Muscle layer of colon (tissue), 2 donors: ENCODE measurements at regions not wholly inside any gene's neighbourhood (a gene's known extent, or its start where the extent isn't known, plus 50 kb on each side); places are given as distances from the start of the nearest gene placed in this dataset.

Experiments used
- H3K27ac ChIP-seq: one replicate; pipeline ENCODE4 v1.7.0; 2013; ENCODE audit warnings: low read depth, mild to moderate bottlenecking, low read length, moderate library complexity
- H3K27me3 ChIP-seq, 2 donors: one replicate each; pipeline ENCODE4 v1.7.0; 2013; ENCODE audit warnings: low read length in 2 of 2, mild to moderate bottlenecking in 2 of 2; ENCODE audit not compliant: insufficient read depth in 2 of 2, control insufficient read depth in 1 of 2
- H3K36me3 ChIP-seq: one replicate; pipeline ENCODE4 v1.7.0; 2013; ENCODE audit warnings: mild to moderate bottlenecking, low read length; ENCODE audit not compliant: insufficient read depth
- H3K4me1 ChIP-seq: one replicate; pipeline ENCODE4 v1.7.0; 2013; ENCODE audit warnings: mild to moderate bottlenecking, low read length; ENCODE audit not compliant: insufficient read depth
- H3K4me3 ChIP-seq, 2 donors: one replicate each; pipeline ENCODE4 v1.7.0; 2013; ENCODE audit warnings: low read length in 2 of 2, low read depth in 1 of 2, mild to moderate bottlenecking in 1 of 2, moderate library complexity in 1 of 2
- H3K9ac ChIP-seq: one replicate; pipeline ENCODE4 v1.7.0; 2013; ENCODE audit warnings: low read length
- H3K9me3 ChIP-seq: one replicate; pipeline ENCODE4 v1.7.0; 2013; ENCODE audit warnings: mild to moderate bottlenecking, low read length
- donor health status: abdominal sarcoma.
- donor health status: Adenocarcinoma of cecum.

DNA sequence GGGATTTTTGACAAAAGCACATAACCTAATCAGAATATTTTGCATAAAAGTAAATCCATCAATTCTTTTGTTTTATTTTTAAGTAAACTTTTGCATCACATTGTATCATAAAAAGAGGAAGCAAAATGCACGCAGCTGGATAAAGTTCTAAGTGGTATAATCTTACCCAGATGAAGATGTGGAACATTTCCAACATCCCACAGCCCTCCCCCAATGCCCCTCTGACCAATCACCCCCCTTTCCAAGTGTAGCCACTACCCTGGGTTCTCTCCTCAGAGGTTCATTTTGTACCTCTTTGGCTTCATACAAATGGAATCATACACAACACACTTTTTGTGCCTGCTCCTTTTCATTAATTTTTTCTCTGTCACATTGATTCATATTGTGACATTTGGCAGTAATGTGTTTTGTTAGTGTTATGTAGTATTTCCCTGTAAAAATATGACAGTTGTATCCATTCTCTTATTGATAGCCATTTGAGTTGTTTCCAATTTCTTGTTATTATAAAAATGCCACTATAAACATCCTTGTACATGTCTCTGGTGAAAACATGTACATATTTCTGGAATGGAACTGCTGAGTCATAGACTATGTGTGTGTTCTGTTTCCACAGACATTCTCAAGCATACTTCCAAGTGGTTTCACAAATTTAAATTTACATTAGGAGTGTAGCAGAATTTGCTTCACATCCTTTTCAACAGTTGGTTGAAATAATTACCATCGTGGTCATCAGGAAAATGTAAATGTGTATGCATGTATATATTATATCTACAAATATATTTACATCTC, 92.9 kb upstream of the SYNDIG1 start:
- no peaks in the 10 kb centered on the region for H3K27me3 ChIP-seq
- H3K4me3 ChIP-seq: no peak overlapping the region
- H3K9ac ChIP-seq: no peak overlapping the region
- H3K4me1 ChIP-seq: peaks cover 16% of the 10 kb centered on the region
- H3K9me3 ChIP-seq: no peaks in the 10 kb centered on the region
- H3K27ac ChIP-seq: no peak overlapping the region
- no peaks in the 10 kb centered on the region for H3K36me3 ChIP-seq

DNA sequence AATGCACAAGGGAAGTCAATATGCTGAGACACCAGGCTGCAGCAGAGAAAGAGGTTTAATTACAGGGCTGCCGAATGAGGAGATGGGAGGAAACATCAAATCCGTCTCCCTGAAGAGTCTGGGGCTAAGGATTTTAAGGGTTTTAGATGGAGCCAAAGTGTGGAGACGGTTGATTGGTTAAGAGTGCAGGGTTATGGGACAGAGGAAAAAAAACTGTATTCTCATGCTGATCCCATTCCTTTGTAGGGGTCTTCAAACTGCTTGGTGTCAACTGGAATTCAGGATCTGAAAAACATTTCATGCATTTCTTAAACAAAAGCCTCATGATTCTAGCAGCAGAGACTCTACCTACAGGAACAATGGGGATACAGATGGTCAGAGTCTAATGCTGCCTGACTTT, 96.1 kb upstream of the SYNDIG1 start:
- no peak overlapping the region for H3K4me3 ChIP-seq
- no peak overlapping the region for H3K9ac ChIP-seq
- no peaks in the 10 kb centered on the region for H3K9me3 ChIP-seq
- no peak overlapping the region for H3K27ac ChIP-seq
- peaks cover 5% of the 10 kb centered on the region for H3K4me1 ChIP-seq
- no peaks in the 10 kb centered on the region for H3K27me3 ChIP-seq
- no peaks in the 10 kb centered on the region for H3K36me3 ChIP-seq

DNA sequence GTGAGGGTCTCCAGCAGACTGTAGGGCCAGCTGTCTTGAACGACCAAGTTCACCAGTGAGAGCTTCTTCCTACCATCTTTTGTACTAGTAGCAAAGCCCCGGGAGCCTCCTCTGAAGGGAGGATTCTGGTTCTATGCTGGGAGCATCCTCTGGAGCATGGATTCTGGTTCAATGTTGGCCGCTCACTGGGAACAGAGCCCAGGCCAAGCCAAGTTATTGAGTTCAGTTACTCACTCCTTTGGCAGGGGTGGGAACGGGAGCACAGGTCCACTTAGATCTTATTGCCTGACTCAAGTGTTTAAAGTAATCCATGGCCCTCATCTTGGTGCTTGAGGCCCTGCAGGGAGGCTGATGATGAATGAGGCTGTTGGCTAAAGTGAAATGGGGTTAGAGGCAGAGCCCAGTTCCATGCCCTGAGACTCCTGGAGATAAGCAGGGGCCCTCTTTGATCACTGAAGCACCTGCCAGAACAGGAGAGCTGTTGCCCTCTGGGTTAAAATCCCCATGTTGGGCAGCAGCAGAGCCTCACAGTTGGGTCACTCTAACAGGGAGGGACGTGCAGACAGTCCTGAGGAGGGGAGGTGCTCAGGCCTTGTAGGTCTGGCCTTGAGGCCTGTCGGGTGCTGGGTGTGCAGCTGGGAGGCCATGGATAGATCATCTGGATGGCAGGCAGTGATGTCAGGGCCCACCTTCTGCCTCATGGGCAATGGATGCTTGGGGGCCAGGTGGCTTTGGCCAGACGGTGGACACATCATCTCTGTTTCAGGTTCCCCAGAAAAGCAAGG, 98.3 kb upstream of the SYNDIG1 start:
- no peak overlapping the region for H3K4me3 ChIP-seq
- no peak overlapping the region for H3K27ac ChIP-seq
- no peaks in the 10 kb centered on the region for H3K9me3 ChIP-seq
- no peaks in the 10 kb centered on the region for H3K4me1 ChIP-seq
- no peaks in the 10 kb centered on the region for H3K27me3 ChIP-seq
- H3K9ac ChIP-seq: no peak overlapping the region
- H3K36me3 ChIP-seq: no peaks in the 10 kb centered on the region

DNA sequence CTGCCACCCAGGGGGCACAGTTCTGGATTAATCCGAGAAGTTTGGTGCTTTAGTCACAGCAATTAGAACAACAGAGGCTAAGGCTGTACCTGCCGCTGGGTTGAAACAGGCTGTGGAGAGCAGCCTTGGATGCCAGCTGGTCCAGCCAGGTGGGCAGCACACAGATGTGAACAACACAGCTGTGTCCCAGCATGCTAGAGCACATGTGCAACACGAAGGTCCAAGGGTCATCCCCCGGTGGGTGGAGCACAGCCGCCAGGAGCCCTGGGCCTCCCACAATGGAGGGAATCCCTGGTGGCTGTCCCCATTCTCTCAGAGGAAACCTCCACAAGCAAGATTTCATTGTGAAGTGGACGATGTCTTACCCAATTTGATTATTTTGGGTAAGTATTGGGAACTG, 99.2 kb upstream of the SYNDIG1 start:
- Histone ChIP-seq H3K4me3 (no peak overlapping the region), H3K36me3 (no peaks in the 10 kb centered on the region), H3K9ac (no peak overlapping the region), H3K4me1 (no peaks in the 10 kb centered on the region), H3K27ac (no peak overlapping the region), H3K9me3 (no peaks in the 10 kb centered on the region), H3K27me3 (no peaks in the 10 kb centered on the region)

DNA sequence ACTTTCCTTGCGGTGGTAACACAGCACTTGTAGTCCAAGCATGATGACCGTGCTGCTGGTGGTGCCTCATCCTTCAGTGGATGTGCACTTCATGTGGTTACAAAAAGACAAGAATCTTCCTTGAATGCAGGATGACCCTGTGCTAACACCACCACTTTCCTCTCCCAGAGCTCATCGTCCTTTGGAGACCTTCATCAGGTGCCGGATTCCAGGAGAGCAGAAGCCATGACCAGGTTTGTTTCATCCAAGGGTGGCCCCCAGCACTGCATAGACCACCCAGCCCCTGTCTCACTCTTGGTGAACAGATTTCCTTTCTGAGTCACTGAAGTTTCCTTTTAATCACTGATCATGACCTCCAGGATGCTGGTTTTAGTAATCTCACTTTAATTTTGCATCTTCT, 101.2 kb upstream of the SYNDIG1 start:
- H3K36me3 ChIP-seq: no peaks in the 10 kb centered on the region
- no peaks in the 10 kb centered on the region for H3K4me1 ChIP-seq
- no peaks in the 10 kb centered on the region for H3K9me3 ChIP-seq
- H3K27me3 ChIP-seq: no peaks in the 10 kb centered on the region
- no peak overlapping the region for H3K9ac ChIP-seq
- no peak overlapping the region for H3K4me3 ChIP-seq
- H3K27ac ChIP-seq: no peak overlapping the region

DNA sequence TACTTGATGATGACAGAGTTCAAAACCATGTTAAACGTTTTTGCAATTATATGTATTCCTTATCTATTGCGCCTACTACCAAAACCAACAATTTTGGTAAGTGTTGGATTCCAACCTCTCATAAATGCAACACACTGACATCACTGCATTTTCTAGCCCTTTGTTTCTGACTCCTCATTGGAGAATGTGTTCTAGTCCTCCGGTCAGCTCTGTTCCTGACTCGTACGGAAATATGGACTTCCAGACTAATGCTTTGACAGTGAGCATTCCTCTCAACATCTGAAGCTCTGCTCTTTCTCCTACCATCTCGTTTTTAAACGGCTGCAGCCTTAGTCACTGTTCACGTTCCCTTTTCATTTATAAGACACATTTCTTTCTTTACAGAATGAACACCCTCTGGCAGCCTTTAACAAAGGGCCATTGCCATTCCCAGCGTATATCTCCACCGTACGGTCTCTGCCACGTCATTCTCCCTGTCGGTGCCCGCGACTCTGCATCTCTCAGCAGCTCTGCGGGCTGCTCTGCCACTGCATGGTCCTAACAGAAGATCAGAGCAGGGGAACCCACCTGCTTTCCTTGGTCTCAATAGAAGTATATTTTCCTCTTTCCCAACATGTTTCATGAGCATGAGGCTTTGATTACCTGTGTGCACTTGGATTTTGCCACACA, 103.0 kb upstream of the SYNDIG1 start:
- Histone ChIP-seq H3K4me1 (no peaks in the 10 kb centered on the region), H3K4me3 (no peak overlapping the region), H3K27ac (no peak overlapping the region), H3K36me3 (no peaks in the 10 kb centered on the region), H3K9ac (no peak overlapping the region), H3K9me3 (peaks cover 3% of the 10 kb centered on the region), H3K27me3 (no peaks in the 10 kb centered on the region)

DNA sequence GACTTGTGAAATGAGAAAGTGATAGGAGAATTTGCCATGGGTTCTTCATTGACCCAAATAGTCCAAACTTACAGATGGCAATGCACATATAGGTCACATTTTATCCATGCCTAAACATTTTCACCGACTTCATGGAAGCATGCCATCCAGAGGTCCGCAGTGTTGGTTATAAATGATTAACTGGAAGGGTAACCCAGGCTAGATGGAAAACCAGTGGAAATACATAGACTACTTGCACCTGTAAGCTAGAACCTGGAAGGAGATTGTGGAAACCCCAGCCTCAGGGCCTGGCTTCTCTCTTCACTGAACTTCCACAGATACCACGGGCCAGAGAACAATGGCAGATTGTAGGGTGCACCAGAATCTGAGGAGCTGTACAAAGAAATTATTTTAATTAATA, 103.8 kb upstream of the SYNDIG1 start:
- no peaks in the 10 kb centered on the region for H3K27me3 ChIP-seq
- H3K36me3 ChIP-seq: no peaks in the 10 kb centered on the region
- H3K4me1 ChIP-seq: no peaks in the 10 kb centered on the region
- H3K27ac ChIP-seq: no peak overlapping the region
- no peak overlapping the region for H3K4me3 ChIP-seq
- H3K9me3 ChIP-seq: peaks cover 3% of the 10 kb centered on the region
- no peak overlapping the region for H3K9ac ChIP-seq

DNA sequence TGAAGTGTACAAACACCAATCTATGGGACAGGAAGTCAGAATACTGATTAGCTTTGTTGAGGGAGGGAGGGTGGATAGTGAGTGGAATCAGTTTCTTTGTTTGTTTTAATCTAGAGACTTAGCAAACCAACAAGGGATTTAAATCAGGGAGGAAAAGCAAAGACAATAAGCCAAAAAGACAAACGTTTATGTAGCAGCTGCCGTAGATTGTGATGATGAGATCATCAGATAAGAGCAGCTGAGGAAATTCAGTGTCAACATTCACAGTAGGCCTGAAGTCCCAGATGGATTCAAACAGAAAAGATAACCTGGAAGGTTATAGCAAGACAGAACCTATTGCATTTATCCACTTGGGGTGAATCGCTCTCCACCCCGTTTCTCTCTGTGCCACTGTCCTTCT, 104.9 kb upstream of the SYNDIG1 start:
- Histone ChIP-seq H3K9me3 (peaks cover 3% of the 10 kb centered on the region), H3K27ac (no peak overlapping the region), H3K4me3 (no peak overlapping the region), H3K9ac (no peak overlapping the region), H3K36me3 (no peaks in the 10 kb centered on the region), H3K4me1 (no peaks in the 10 kb centered on the region), H3K27me3 (no peaks in the 10 kb centered on the region)

DNA sequence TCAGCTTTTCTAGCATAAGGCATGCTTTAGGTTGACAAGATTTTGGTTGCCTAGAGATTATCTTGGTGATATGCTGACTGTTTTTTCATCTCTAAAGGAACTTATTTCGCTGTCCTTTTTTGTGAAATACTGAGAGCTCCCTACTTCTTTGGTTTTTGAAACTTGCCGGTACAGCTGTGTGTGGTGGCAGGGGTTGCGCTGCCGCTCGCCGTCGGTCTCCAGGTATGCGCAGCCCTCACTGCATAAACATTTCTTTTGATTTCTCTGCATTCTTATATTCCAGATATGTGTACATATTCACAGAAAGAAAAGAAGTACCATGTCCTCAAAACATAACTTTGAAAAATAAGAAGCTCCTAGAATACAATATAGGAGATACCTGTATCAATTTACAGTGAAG, 106.4 kb upstream of the SYNDIG1 start:
- Histone ChIP-seq H3K9ac (no peak overlapping the region), H3K4me3 (no peak overlapping the region), H3K36me3 (no peaks in the 10 kb centered on the region), H3K9me3 (peaks cover 3% of the 10 kb centered on the region), H3K27ac (no peak overlapping the region), H3K4me1 (no peaks in the 10 kb centered on the region), H3K27me3 (no peaks in the 10 kb centered on the region)

DNA sequence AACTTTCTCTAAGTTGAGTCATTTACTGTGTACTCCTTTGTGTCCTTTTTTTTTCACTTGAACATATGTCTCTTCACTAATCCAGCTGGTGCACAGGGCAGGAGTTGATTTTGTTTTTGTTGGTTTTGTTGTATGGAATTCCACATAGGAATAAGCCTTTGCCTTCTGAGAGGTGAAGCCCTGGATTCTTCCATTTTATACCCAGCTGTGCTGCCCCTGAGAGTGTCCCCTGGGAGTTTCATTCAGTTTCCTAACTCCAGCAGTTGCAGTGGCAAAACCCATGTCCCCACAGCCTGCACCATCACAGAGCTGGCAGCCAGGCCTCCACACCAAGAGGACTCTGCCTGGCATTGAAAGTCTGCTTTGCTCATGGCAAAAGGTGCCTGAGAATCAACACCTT, 107.3 kb upstream of the SYNDIG1 start:
- Histone ChIP-seq H3K27ac (no peak overlapping the region), H3K4me3 (no peak overlapping the region), H3K36me3 (no peaks in the 10 kb centered on the region), H3K27me3 (no peaks in the 10 kb centered on the region), H3K9me3 (peaks cover 3% of the 10 kb centered on the region), H3K4me1 (no peaks in the 10 kb centered on the region), H3K9ac (no peak overlapping the region)

DNA sequence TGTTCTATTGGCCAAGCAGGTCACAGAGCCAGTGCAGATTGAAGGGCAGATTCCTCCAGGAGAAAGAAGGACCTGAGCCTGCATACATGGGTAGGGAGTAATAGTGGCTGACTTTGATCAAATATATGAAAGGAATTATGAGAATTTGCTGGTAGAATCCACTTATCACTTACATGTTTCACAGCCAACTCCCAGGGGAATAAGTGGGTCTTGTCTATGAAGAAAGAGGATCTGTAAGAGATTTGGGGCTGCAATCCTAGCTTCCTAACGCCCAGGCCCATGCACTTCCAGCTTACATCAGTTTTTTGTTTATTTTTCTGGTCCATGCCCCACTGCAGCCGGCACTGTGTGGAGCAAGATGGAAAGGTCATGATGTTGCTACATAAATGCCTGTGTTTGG, 107.9 kb upstream of the SYNDIG1 start:
- H3K27me3 ChIP-seq: no peaks in the 10 kb centered on the region
- no peaks in the 10 kb centered on the region for H3K36me3 ChIP-seq

More for the DNA sequence above, 107.9 kb upstream of the SYNDIG1 start:
- H3K27ac ChIP-seq: no peak overlapping the region
- H3K9me3 ChIP-seq: peaks cover 3% of the 10 kb centered on the region
- H3K9ac ChIP-seq: no peak overlapping the region
- no peak overlapping the region for H3K4me3 ChIP-seq
- H3K4me1 ChIP-seq: no peaks in the 10 kb centered on the region
